HFF-Myc (cell line): ENCODE measurements at regions not wholly inside any gene's neighbourhood (a gene's known extent, or its start where the extent isn't known, plus 50 kb on each side); places are given as distances from the start of the nearest gene placed in this dataset.

Experiments
- DNase-seq: peaks from one replicate; pipeline ENCODE4 v3.0.0-alpha.2; 2011; ENCODE audit warnings: low read depth; ENCODE audit errors: extremely low read depth
- H3K4me3 ChIP-seq: replicated peaks from 2 replicates; pipeline ENCODE4 v1.5.1; 2011; ENCODE audit warnings: low read depth, mild to moderate bottlenecking, control low read depth, low read length
- CTCF ChIP-seq: IDR thresholded peaks from 2 replicates; pipeline ENCODE4 v1.5.1; 2012; ENCODE audit warnings: mild to moderate bottlenecking, low read depth, low read length, control low read depth; ENCODE audit errors: missing control alignments

GRCh38 chr5:173454361-173454735, 126.1 kb upstream of the STC2 start:
- no peak for TF ChIP-seq CTCF
- no peak overlapping the region for H3K4me3 ChIP-seq
- no peak for DNase-seq

GRCh38 chr5:173453167-173453566, 125.0 kb upstream of the STC2 start:
- DNase-seq = no peak
- no peak for TF ChIP-seq CTCF
- H3K4me3 ChIP-seq = no peak overlapping the region

GRCh38 chr5:173452119-173452905, 124.1 kb upstream of the STC2 start:
- no peak overlapping the region for H3K4me3 ChIP-seq
- no peak for TF ChIP-seq CTCF
- no peak for DNase-seq

- no peak overlapping the region for H3K4me3 ChIP-seq
Observed at GRCh38 chr5:173451651-173452050, 123.4 kb upstream of the STC2 start.

GRCh38 chr5:173451031-173451430, 122.8 kb upstream of the STC2 start:
- no peak overlapping the region for H3K4me3 ChIP-seq
- no peak for DNase-seq
- peak; percentile 48 for TF ChIP-seq CTCF

More at GRCh38 chr5:173451651-173452050, 123.4 kb upstream of the STC2 start:
- DNase-seq = no peak
- TF ChIP-seq CTCF = no peak

GRCh38 chr5:173450188-173450587, 122.0 kb upstream of the STC2 start:
- no peak for DNase-seq
- TF ChIP-seq CTCF = no peak
- H3K4me3 ChIP-seq = no peak overlapping the region

GRCh38 chr5:173448856-173449255, 120.6 kb upstream of the STC2 start:
- no peak for TF ChIP-seq CTCF
- no peak overlapping the region for H3K4me3 ChIP-seq
- DNase-seq = no peak
